ENCODE measurements at regions not wholly inside any gene's neighbourhood (a gene's known extent, or its start where the extent isn't known, plus 50 kb on each side); places are given as distances from the start of the nearest gene placed in this dataset.

DNA sequence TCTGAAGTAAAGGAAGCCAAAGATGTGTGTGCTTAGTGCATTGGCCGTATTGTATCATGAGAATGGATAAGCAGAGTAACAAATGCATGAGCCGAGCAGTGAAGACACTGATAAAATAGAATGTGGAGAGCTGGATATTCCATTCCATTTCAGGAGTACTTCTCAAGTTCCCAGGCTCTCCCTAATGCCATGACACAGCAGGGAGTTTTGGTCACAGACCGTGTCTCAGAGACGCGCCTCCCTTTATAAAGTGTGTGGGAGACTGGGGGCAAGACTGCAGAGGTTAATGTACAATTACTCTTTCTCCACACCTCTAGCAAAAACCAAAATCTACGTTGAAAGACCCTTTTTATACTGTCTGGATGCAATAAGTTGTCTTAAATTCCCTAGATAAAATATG, 575.6 kb downstream of the EFNB2 start:
- TF ChIP-seq CTCF (conservative IDR thresholded peaks at IDR 0.05 in 1 of 2, IDR thresholded peaks at IDR 0.05 in 1 of 2; ENCODE audit: extremely low read depth in 1 of 2, insufficient read depth in 1 of 2, low read depth in 1 of 2, low read length in 2 of 2) (no peak), EZH2 (IDR thresholded peaks at IDR 0.05; ENCODE audit: borderline replicate concordance, low read length) (no peak)

Data from mammary epithelial cell (primary cell).